ENCODE measurements at regions not wholly inside any gene's neighbourhood (a gene's known extent, or its start where the extent isn't known, plus 50 kb on each side); places are given as distances from the start of the nearest gene placed in this dataset.
"Not testable (repeated sequence)": the region's sequence is repeated elsewhere in the genome, so short reads cannot be mapped to it uniquely, and the experiment has no call there.

DNA sequence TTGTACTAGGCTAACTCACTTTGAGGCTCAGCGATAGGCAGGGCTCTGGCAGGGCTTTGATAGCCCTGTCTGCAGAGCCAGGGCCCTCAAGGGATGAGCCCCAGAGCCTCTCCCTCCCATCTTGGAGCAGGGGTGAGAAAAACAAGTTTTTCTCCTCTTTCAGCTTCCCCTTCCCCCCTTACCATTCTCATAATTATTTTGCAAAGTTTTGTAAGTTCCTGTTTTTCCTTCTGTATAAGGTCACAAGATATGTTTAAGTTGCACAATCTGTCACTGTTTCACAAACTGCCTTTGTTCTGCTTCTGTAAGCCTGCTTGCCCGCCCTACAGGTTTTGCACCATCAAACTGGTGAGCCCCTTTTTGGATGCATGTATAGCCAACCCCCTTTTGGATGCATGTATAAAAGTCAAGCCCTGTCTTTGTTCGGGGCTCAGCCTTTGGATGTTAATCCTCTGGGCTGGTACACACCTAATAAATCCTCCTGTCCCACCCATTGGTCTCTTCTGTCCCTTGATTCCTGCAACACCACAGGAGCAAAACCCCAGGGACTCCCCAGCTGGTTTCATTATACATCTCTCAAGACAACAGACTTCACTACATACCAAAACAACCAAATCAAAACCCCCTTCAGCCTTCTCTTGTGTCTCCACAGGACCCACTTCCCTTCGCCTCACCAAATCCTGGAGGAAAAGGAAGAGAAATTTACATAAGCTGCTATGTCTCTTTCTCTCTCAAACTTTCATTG is 52.5 kb upstream of the RESF1 start:
- DNase-seq (ENCODE audit: low read depth), result no peak

DNA sequence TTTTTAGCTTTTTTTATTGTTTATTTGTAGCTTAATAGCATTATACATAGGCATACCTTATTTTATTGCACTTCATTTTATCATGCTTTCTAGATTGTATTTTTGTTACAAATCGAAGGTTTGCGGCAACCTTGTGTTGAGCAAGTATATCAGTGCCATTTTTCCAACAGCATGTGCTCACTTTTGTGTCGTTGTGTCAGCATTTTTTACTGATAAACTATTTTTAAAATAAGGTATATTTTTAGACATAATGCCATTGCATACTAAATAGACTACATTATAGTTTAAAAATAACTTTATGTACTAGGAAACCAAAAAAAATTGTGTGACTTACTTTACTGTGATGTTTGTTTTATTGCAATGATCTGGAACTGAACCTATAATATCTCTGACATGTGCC is 56.2 kb upstream of the RESF1 start:
- DNase-seq (ENCODE audit: low read depth), result no peak

DNA sequence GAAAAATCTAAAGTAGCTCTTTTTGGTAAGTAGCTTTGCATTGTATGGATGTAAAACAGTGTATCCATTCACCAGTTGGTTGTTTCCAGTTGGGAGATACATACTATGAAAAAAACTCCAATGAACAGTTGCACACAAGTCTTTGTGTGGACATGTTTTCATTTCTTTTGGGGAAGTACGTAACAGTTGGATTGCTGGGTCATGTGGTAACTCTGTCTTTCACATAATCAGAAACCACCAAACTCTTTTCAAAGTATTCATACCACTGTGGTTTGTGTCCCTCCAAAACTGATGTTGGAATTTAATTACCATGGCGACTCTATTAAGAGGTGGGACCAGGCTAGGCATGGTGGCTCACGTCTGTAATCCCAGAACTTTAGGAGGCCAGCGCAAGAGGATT is 58.9 kb upstream of the RESF1 start:
- peak; percentile 9 for DNase-seq (ENCODE audit: low read depth)

DNA sequence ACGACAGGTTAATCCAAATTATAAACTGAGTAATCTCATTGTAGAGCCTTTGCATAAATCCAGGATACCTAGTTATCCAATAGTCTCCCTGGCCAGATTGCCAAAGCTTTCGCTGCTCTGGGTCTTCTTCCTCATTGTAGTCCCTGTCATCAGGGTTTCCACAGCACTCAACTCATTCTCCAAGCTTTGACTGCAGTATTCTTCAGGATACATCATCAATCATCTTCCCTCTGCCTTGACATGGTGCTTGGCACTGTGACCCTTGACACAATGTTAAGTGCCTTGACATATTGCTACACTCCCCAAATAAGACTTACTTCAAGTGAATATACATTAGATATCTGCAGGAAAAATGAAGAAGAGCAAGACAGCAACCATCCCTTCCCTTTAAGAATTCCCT is 60.1 kb upstream of the RESF1 start:
- DNase-seq (ENCODE audit: low read depth), result no peak

DNA sequence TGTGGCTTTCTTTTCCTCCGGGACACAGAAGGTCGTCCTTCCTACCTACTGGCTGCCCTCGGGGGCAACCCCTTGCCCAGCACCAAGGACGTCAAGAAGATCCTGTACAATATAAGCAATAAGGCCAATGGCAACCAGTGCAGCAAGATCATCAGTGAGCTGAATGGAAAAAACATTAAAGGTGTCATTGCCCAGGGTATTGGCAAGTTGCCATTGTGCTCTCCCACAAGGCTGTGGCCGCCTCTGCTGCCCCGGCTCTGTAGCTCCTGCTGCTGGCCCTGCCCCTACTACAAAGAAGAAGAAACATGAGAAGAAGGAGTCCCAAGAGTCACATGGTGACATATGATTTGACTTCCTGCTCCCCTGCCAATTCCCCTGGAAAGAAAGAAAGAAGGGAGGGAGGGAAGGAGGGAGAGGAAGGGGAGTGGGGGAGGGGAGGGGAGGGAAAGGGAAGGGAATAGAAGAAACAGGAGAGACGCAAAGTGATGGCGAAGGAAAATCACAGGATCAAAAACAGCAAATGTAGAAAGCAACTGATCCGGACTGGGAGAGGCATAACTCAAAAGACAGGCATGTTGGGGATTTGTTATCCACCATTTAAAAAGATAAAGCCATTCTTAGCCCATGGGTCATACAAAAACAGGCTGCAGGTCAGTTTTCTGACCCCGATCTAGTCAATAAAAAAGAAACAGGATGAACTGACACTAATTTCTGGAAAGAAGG is 61.3 kb upstream of the RESF1 start:
- peak; percentile 78 for DNase-seq (ENCODE audit: low read depth)

DNA sequence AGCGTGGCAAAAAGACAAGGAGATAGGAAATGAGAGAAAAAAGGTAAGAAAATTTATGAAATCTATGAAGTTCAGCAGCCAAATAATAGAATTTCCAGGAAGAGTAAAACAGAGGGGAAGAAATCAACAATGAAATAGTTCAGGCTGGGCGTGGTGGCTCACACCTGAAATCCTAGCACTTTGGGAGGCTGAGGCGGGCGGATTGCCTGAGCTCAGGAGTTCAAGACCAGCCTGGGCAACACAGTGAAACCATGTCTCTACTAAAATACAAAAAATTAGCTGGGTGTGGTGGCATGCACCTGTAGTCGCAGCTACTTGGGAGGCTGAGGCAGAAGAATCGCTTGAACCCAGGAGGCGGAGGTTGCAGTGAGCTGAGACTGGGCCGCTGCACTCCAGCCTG is 62.1 kb upstream of the RESF1 start:
- DNase-seq (ENCODE audit: low read depth), result not testable (repeated sequence)

DNA sequence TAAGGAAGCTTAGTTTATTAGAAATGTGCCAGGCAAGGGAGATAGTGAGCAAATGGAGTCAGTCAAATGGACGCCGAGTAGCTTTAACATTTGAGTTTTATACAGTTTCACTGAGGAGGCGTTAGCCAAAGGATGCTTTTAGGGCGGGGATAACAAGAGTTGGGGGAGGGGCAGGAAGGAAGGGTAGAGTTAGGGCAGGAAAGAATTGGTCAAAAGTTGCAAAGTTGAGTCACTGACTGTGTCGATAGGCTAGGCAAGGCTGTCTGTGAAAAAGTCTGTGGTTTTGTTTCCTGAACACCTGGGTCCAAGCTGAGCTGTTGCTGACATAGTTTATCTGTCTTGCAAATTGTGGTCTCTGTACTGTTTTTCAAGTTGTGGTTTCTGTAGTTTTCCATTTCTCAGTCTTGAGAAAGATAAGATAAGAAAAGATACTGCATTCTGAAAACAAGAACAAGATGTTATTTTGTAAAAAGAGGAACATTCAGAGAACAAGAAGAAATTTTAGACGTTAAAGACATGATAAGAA is 62.6 kb upstream of the RESF1 start:
- DNase-seq (ENCODE audit: low read depth), result peak; percentile 29

DNA sequence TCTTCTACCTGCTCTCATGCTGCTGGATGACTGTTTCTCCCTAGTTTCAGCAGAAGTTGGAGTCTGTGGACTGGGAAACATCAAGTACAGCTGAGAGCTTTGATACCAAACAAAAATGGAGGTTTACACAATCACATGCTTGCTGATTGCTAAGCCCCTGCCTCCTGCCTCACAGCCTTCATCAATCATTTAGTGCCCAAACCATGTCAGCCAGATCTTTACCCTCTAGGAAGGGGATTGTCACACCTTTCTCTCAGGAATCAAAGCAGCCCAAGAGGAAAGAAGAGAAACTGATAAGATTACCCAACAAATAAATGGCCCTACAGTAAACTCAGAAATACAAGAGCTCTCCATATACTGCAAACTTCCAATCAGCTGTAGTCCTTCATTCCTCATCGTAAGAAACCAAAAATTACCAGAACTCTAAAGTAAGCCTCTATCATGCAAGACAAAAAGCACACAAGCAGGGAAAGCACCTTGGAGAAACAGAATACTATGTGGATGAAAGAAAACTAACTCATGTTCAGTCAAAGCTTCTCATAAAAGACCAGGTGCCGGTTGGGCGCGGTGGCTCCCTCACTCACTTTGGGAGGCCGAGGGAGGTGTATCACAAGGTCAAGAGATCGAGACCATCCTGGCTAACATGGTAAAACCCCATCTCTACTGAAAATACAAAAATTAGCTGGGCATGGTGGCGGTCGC is 63.6 kb upstream of the RESF1 start:
- no peak for DNase-seq (ENCODE audit: low read depth)

DNA sequence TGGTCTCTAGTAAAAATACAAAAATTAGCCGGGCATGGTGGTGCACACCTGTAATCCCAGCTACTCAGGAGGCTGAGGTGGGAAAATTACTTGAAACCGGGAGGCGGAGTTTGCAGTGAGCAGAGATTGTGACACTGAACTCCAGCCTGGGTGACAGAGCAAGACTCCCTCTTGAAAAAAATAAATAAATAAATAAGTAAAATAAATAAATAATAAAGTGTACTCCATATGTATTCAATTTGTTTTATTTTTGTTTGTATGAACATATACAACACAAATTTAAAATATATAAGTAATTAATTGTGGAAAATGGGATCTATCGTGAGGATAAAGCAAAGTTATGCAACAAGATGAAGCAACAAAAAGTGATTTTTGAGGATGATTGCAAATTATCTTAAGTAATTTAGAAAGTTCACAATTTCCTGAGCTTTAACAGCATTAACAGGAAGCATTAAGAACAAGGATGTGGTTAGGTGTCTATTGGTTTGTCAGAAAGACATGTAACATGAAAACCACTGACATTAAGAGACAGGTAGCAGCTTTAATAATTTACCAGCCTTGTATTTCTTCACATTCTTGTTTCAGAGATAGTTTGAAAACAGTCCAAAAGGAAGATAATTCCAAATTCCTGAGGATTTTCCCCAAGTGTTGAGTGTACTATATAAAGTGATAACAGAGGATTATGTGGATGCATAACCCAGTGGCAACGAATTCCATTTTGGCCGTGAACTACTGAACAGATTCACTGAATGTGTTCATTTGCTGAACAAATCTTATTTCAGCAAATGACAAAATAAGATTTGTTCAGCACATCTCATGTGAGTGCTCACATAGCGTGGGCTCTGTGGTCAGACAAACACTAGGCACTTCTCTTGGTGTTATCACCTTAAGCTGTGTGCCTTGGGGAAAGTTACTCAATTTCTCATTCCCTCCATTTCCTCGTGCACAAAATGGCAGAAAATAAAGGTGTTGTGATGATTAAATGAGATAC is 68.6 kb upstream of the RESF1 start:
- peak; percentile 46 for DNase-seq (ENCODE audit: low read depth)

DNA sequence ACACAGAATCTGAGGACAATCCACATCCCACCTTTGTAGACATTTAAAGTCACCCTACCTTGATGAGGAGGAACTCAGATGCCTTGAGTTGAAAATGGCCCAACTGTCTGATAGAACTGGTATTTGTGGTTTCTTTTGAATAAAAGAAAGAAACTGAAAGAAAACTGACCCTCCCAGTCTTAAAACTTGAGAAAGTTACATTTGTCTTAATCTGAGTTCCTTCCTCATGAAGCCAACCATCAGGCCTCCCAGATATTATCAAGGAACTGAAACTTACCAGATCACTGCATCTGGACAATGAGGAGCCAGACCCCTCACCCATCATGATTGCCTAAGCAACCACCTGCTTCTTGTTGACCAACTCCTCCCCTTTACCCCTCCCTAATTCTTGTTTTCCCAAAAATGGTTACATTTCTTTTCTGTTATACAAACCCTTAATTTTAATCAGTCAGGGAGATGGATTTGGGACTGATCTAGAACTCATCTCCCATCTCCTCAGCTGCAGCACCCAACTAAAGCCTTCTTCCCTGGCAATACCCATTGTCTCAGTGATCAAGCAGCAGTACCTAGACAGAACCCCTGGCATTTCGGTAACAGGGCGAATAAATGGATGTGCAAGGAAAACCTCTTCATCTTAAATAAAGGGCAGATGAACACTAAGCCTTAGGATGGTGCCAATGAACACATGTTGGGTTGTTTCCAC is 72.0 kb upstream of the RESF1 start:
- peak; percentile 16 for DNase-seq (ENCODE audit: low read depth)

DNA sequence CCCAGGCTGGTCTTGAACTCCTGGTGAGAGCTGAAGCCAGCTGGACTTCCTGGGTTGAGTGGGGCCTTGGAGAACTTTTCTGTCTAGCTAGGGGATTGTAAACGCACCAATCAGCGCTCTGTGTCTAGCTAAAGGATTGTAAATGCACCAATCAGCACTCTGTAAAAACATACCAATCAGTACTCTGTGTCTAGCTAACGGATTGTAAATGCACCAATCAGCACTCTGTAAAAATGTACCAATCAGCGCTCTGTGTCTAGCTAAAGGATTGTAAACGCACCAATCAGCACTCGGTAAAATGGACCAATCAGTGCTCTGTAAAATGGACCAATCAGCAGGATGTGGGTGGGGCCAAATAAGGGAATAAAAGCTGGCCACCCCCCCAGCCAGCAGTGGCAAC is 76.5 kb upstream of the RESF1 start:
- DNase-seq (ENCODE audit: low read depth), result not testable (repeated sequence)

DNA sequence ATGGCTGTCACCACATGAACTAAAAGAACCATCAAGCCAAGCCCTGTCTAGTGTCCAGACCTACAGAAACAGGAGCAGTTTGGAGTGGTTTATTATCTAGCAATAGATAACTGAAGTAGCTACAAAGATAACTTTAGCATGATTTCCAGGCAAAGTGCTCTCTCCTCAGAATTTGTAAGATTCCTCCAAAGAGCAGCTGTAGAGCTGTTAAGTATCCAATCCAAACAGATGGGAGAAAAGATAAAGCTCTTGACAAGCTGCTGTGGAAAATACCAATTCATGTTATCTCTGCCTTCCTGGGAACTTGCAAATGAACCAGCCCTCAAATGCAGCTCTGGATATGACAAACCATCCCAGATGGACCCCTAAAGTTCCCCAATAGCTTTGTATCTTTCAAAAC is 78.9 kb upstream of the RESF1 start:
- DNase-seq (ENCODE audit: low read depth), result no peak

DNA sequence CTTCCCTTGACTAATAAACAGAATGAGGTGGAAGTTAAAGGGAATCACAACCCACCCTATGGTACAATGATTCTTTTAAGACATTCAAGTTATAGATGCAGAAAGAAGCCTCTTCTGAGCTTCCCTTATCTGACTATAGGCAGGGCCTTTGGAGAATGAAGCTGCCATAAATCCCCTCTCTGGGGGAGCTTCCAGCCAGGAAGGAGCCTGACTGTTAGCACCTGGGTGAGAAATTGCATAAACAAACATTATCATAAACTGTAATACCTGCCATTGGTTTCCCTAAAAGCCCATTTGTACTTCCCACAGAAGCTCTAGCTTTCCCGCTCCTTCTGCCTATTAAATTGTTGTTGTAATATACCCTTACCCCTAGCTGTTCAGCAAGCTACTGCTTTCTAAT is 81.3 kb upstream of the RESF1 start:
- DNase-seq (ENCODE audit: low read depth), result no peak

DNA sequence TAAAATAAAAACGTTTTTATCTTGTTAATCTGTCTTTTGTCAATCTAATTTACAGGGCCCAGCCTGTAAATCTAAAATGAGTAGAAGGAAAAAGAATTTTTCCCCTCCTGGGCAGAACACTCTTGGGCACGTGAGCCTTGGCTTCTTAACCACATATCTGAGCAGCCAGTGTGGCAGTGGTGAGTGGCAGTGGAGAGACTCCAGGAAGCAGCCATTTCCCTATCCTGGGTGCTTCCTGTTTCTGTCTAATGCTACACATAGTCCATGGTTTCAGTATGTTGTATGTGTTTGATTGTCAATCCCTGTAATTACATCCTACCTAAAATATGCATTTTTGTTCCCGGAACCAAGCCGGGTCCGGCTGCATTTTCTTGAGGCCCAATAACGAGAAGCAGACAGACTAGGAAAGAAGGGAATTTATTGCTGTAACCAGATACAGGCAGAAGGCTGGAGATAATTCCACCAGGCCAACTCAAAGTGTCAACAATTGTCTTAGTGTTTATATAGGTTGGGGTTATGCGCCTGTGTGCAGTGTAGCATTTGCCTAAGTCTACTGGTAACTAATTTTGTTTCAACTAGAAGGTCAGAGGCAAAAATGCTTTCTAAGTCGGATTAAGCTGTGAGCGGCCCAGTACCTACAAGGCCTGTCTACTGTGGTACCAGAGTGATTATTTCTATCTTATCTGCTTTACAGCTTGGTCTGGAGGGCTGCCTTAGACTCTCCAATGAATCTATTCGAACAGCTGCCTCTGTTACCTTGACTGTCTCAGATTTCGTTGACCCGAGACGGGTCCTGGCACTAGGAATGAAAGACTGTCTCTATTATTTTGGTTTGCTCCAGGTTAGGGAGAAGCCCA is 82.4 kb upstream of the RESF1 start:
- DNase-seq (ENCODE audit: low read depth), result no peak

DNA sequence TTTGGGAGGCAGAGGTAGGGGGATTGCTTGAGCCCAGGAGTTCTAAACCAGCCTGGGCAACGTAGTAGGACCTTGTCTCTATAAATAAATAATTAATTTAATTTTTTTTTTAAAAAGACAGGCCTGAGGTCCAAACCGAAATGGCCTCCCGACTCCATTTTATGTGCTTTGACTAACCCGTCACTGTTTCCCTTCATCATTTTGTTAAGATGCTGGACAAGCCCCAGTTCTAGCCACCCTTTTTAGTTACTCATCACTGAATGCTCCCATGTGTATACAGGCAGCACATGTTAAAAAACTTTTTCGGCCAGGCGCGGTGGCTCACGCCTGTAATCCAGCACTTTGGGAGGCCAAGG is 83.6 kb upstream of the RESF1 start:
- no peak for DNase-seq (ENCODE audit: low read depth)

DNA sequence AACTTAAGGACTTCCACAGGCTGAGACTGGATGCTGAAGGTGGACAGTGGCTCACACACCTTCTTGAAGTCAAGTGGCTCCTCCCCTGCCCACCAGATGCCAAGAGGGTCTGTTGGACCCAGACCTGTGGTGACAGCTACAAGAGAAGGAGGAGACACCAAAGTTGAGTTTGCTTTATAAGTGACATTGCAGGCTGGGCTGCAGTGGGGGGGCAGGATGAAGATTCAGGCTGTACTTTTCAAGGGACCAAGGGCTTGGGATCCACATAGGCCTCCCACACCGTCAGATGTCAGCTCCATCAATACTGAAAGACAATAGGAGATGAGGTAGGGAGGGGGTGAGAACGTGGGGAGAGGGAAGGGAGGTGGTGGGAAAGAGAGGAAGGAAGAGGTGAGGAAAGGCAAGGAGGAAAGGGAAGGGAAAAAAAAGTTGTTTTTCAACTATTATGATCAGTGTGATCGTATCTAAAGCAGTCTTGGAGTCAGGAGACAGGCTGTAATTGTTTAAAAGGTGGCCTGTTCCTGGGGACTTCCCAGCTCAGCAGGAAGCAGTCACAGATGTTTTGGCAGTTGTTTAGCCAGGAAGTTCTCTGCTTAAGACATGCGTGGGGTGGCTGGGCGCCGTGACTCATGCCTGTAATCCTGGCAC is 84.1 kb upstream of the RESF1 start:
- DNase-seq (ENCODE audit: low read depth), result peak; percentile 90

DNA sequence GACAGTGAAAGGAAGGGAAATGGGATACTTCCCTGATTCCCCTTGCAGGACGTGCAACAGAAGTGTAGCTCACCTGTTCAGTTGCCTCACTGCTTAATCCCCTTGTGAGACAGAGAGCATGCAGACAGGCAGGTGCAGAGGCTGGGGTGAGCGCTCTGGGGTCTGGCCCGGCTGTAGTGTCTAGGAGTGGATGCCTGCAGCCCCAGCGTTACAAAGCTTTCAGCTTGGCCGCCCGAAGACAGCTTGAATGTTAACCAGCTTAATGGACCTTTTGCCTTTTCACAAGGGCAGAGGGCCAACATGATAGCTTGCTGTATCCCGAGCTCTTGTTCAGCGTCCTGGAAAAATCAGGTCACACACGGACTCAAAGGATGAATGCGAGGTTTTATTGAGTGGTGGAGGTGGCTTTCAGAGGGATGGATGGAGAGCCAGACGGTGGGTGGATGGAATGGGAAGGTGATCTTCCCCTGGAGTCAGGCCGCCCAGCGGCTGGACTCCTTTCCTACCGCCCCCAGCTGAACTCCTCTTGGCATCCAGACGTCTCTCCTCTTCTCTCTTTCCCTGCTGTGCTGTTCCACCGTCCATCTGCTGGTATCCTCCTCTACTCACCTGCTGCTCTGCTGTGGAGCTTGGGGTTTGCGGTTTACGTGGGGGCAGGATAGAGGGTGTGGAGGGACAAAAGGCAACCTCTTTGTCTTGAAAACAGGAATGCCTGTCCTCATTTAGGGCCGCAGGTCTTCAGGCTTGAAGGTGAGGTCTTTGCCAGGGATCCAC is 86.2 kb upstream of the RESF1 start:
- no peak for DNase-seq (ENCODE audit: low read depth)

DNA sequence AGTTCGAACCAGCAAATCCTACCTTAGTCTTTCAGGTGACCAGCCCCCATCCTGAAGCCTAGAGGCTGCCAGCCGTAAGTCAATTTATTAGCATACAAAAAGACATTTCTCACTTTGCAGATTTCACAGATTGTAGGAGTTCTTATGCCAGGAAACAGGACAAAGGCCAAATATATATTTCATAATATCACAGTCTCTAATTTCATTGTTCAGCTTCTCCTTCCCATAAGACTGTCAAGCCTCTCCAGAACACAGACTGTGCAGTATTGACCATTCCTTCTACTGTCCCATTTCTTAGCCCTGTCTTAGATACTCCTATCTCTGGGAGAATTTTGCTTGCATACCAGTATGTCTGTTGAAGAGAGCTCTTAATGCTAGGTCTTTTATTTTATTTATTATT is 89.2 kb upstream of the RESF1 start:
- no peak for DNase-seq (ENCODE audit: low read depth)

DNA sequence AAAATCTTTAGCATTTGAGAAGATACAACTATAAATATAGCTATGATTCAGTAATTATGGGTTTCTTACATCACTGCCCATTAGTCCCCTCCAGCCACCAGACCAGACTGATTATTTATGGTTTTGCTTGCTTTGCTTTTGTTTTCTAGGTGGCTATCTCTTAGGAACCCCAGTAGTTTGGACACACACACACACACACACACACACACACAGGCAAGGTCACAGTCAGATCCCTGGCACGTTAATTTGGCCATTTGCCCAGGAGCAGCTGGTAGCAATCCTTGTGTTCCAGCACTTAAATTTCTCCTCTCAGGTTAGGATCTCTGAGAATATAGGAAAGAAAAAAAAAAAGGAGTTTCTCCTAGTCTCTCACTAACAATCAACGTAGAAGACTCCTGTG is 90.2 kb upstream of the RESF1 start:
- DNase-seq (ENCODE audit: low read depth), result peak; percentile 71
